Dermis blood vessel endothelial cell (primary cell): ENCODE measurements at regions not wholly inside any gene's neighbourhood (a gene's known extent, or its start where the extent isn't known, plus 50 kb on each side); places are given as distances from the start of the nearest gene placed in this dataset.

Experiments used
- DNase-seq: peaks from one replicate; pipeline ENCODE4 v3.0.0; 2010

DNA sequence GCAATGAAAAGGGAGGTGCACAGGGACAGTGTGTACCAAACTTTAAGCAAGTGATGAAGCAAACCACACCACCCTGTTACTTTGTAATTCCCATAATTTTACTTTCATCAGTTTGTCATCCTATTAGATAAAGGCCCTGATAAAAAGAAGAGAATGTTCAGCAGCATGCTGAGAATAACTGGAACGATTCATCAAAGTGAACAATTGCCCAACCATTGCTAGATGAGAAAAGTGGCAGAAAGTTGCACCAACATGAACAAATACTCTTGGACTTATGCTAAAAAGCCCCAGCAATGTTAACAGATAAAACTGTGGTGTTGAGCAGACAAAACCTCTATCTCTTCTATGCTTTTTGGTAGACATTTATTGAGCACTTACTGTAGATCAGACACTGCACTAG, 75.5 kb upstream of the PCGF5 start:
- no peak for DNase-seq

DNA sequence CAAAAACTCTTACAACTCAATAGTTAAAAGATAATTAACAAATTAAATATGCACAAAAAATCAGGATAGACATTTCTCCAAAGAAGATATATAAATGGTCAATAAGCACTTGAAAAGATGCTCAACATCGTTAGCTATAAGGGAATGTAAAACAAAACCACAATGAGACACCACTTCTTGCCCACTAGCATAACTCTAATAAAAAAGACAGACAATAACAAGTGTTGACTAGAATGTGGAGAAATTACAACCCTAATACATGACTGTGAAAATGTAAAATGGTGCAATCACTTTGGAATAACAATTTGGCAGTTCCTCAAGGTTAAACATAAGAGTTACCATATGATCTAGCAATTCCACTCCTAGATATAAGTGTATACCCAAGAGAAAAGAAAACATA, 74.3 kb upstream of the PCGF5 start:
- no peak for DNase-seq

DNA sequence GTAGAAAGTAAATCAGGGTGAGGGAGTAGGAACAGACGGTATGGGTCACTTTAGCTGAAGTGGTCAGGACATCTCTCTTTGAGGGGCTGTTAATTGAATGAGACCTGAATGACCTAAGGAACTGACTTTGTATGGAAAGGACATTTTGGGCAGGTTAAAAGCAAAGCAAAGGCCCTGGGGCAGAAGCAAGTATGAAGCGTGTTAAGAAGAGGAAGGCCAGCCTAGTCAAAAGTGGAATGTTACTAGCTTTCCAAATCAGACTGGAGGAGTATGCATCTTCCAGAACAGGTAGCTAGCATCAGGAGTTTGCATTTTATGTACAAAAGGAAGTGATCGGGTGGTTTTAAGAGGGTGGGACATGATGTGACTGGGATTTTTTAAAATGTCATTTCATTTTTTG, 70.9 kb upstream of the PCGF5 start:
- no peak for DNase-seq

DNA sequence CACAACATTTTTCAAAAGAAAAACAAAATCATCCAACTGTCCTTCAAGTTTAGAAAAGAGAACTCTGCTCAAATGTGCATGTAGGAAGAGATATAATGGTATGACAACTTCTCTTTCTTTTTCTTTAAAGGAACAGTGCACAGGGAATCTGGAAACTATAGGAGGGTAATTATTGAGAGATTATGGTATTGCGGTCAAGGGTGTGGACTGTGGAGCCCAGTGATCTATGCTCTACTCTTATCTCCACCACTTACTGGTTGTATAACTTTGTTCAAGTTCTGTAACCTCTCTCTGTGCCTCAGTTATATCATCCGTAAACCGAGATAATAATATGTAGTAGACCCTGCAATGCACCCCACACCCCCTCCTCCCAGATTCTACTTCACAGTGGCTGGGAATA, 69.8 kb upstream of the PCGF5 start:
- no peak for DNase-seq

- DNase-seq = no peak
These were observed 67.0 kb upstream of the PCGF5 start for GRCh38 chr10:91153508-91153907.

GRCh38 chr10:91154842-91155241, 65.6 kb upstream of the PCGF5 start:
- no peak for DNase-seq

GRCh38 chr10:91156196-91156595, 64.3 kb upstream of the PCGF5 start:
- DNase-seq = no peak

DNA sequence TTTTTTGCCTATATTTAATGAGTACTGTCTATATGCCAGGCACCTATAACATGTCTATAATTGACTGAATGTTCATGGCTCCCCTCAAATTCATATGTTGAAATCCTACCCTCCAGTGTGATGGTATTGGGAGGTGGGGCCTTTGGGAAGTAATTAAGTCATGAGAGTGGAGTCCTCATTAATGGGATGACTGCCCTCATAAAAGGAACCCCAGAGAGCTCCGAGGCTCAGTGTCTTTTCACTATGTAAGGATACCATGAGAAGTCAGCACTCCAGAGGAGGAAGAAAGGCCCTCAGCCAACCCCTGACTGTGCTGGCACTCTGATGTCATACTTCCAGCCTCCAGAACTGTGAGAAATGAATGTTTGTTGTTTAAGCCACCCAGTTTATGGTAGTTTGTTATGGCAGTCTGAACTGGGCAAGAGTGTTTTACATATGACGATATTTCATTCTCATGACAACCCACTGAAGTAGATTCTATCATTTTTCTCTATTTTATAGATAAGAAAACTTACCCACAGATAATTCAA, 61.1 kb upstream of the PCGF5 start:
- no peak for DNase-seq

DNA sequence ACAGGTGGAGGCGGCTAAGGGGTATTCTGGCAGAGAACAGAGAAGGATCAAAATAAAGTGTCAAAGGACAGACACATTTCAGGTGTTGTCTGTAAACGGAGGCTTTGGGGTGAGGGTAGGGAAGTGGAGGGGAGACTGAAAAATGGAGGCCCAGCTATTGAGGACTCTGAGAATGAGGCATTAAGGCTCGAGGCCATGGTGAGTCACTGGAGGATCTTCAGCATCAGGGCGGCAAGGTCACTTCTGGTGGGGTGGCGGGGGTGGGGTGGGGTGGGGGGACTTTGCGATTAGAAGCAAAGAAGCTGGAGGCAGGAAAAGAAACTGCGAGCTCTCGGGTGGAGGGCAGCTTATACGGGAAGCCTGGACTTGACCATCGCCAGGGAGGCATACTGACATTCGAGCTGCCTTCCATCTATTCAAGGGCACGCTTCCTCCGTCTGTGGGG, 58.4 kb upstream of the PCGF5 start:
- DNase-seq = no peak

GRCh38 chr10:91162495-91163268, 57.8 kb upstream of the PCGF5 start:
- peak; percentile 65 for DNase-seq

DNA sequence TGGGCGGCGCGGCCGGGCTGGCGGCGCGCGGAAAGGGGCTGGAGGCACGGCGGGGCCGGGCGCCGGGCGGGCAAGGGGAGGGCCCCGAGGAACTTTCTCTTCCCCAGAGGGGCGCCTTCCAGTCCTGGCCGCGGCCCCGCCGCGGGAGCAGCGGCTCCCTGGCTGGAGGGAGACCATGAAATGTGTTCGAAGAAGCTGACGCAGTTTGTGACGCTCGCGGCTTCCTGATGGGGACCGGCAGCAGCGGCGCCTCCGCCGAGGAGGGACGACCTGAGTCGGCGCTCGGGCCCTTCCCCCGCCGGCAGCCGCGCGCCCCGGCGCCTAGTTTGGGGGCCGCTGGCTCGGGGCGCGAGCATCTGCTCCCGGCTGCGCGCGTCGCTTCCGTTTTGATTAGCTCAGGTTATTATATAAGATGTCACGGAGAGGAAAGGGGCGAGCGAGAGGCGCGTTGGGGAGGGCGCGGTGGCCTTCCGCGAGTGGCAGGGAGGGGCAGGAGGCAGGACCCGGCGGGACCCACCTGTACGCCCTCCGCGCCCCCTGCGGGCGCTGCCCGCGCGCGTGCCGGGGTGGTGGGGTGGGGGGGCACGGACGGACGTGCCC, 57.1 kb upstream of the PCGF5 start:
- DNase-seq = peak; percentile 61

- peak; percentile 74 for DNase-seq
These were observed 56.5 kb upstream of the PCGF5 start for GRCh38 chr10:91163869-91164474.

DNA sequence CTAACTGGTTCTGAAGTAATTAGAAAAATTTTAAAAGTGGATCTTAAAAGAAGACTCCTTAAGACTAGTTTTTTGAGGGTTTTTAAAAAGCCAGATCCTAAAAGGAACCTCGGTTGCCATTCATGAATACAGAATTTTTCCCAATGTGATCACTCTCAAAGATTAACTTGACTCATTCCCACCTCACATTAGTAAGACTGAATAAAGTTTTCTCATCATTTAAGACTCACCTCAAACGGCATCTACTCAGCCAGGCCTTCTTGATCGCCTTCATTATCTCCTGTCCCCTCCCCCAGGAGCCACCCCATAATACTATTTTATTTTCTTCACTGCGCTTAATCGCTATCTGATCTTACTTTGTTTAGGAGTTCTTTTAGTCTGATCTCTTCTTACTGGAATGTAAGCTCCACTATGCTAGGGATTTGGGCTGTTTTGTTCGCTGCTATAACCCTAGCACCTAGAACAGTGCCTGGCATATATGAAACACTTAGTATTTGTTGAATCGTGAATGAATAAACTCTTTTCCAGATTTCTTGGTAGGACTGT, 55.9 kb upstream of the PCGF5 start:
- no peak for DNase-seq

- DNase-seq = no peak
These were observed 53.1 kb upstream of the PCGF5 start for GRCh38 chr10:91167406-91167805.

DNA sequence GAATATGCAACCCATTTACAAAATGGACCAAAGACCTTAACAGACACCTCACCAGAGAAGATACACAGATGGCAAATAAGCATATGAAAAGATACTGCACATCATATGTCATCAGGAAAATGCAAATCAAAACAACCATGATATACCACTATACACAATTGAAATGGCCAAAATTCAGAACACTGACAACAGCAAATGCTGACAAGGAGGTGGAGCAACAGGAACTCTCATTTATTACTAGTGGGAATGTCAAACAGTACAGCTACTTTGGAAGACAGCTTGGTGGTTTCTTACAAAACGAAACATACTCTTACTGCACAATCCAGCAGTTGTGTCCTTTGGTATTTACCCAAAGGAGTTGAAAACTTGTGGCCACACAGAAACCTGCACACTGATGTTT, 50.0 kb upstream of the PCGF5 start:
- no peak for DNase-seq
